ENCODE measurements at regions not wholly inside any gene's neighbourhood (a gene's known extent, or its start where the extent isn't known, plus 50 kb on each side); places are given as distances from the start of the nearest gene placed in this dataset.

- intact Hi-C loops (cut with DNase I), result no loop called here
- Histone ChIP-seq H3K36me3 (no peaks in the 10 kb centered on the region), H3K9me3 (no peaks in the 10 kb centered on the region), H3K27ac (no peak overlapping the region), H3K4me1 (no peaks in the 10 kb centered on the region), H3K27me3 (no peaks in the 10 kb centered on the region), H3K4me3 (no peak overlapping the region)
- no peak for DNase-seq (ENCODE audit: low spot score in 2 of 2)
- no peak for TF ChIP-seq CTCF (IDR thresholded peaks at IDR 0.05)
These were observed 52.8 kb upstream of the DCC start for GRCh38 chr18:52287151-52287550.

DNA sequence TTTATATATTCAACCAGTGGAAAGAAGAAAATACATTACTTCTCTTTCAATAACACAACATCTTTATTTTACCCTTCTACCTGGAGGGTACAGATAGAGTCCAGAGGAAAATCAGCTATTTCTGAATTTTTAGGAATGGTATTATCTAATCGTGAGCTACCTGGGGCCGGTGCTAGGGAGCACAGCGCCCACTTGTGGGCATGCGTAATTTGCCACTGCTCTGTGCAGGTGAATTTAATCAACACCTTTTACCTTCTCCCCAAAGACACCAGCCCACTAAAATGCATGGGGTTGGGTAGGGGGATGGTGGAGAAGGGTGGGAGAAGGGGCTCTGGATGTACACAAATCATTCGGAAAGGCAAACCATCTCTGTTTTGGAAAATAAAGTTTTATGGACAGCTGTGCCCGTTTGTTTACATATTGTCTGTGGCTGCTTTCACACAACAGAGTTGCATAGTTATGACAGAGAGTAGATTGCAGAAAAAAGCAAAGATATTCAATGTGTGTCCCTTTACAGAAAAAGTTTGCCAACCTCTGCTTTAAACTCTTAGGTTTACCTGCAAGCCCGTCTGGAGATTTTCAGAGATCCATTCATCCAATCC lies 51.5 kb upstream of the DCC start:
- H3K36me3 ChIP-seq, result no peaks in the 10 kb centered on the region
- H3K4me3 ChIP-seq, result no peak overlapping the region
- no peaks in the 10 kb centered on the region for H3K9me3 ChIP-seq
- no peak overlapping the region for H3K27ac ChIP-seq
- intact Hi-C loops (cut with DNase I), result no loop called here
- no peak for DNase-seq (ENCODE audit: low spot score in 2 of 2)
- no peak for TF ChIP-seq CTCF (IDR thresholded peaks at IDR 0.05)
- H3K4me1 ChIP-seq, result no peaks in the 10 kb centered on the region
- no peaks in the 10 kb centered on the region for H3K27me3 ChIP-seq

- no peak for TF ChIP-seq CTCF (IDR thresholded peaks at IDR 0.05)
- Histone ChIP-seq H3K4me1 (no peaks in the 10 kb centered on the region), H3K27me3 (no peaks in the 10 kb centered on the region), H3K27ac (no peak overlapping the region), H3K36me3 (no peaks in the 10 kb centered on the region), H3K4me3 (no peak overlapping the region), H3K9me3 (no peaks in the 10 kb centered on the region)
- intact Hi-C loops (cut with DNase I), result no loop called here
- no peak for DNase-seq (ENCODE audit: low spot score in 2 of 2)
These were observed 50.6 kb upstream of the DCC start for GRCh38 chr18:52289392-52289791.

Data from ascending aorta (tissue), 2 donors.